ENCODE measurements at regions not wholly inside any gene's neighbourhood (a gene's known extent, or its start where the extent isn't known, plus 50 kb on each side); places are given as distances from the start of the nearest gene placed in this dataset.

DNA sequence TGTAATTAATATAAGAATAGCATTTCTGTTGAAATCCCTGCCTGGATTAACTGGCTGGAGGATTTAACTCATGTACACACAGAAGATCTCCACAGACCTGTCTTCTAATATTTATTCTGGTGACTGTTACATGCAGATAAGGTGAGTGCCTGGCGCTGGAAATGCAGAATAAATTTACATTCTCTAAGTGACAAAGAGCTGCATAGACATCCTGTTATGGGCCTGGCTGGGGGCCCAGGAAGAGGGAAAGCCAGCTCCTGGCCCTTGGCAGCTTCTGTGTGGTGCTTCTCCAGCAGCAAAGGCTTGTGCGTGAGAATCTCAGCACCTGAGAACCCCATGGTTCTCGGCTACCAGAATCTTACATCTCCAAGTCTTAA, 446.6 kb downstream of the PTPRU start:
- no peak for TF ChIP-seq TAF1 (IDR thresholded peaks at IDR 0.05; ENCODE audit: borderline replicate concordance, insufficient read depth, low read length)
- TF ChIP-seq SIN3A (IDR thresholded peaks at IDR 0.05; ENCODE audit: borderline replicate concordance, insufficient read depth, low read length), result no peak
- TF ChIP-seq POLR2AphosphoS5 (IDR thresholded peaks at IDR 0.05; ENCODE audit: low read depth, low read length), result no peak
- no peak for TF ChIP-seq REST (IDR thresholded peaks at IDR 0.05; ENCODE audit: insufficient read depth in 1 of 2, low read depth in 2 of 2, low read length in 2 of 2)
- no peak for TF ChIP-seq FOXP2 (optimal IDR thresholded peaks at IDR 0.05; ENCODE audit: borderline replicate concordance, extremely low read depth, extremely low read length, insufficient read depth)

- TF ChIP-seq REST (IDR thresholded peaks at IDR 0.05; ENCODE audit: insufficient read depth in 1 of 2, low read depth in 2 of 2, low read length in 2 of 2) (no peak), SIN3A (IDR thresholded peaks at IDR 0.05; ENCODE audit: borderline replicate concordance, insufficient read depth, low read length) (no peak), FOXP2 (optimal IDR thresholded peaks at IDR 0.05; ENCODE audit: borderline replicate concordance, extremely low read depth, extremely low read length, insufficient read depth) (no peak), POLR2AphosphoS5 (IDR thresholded peaks at IDR 0.05; ENCODE audit: low read depth, low read length) (no peak), TAF1 (IDR thresholded peaks at IDR 0.05; ENCODE audit: borderline replicate concordance, insufficient read depth, low read length) (no peak)
Measured at GRCh38 chr1:29682171-29682918, 446.0 kb downstream of the PTPRU start.

DNA sequence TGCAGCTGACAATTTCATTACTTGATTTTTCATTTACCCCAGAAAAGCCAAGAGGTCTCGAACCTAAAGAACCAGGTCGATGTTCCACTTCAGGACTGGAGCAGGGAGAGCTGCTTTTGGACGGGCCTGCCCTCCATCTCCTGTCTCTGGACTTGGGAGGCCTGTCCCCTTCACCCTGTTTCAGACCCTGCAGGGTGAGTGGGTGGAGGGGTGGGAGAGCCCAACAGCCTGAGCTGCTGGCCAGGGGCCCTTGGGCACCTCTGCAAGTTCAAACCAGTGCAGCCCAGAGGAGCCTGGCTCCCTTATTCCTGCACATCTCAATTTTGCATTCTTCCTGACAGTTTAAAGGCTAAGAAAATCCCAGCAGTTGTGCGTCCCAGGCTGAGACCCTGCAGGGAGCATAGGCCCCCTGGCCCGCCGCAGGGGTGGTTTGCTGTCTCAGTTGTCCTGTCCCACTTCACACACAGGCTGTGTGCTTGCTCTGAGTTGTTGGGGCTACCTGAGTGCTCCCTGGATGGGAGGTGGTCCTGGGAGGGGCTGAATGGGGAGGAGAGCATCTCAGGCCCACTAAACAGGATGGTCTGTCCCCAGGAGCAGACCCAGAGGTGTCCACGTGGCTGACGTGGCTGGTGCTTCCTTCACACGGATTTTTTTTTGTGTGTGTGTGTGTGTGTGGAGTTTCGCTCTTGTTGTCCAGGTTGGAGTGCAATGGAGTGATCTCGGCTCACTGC, 443.7 kb downstream of the PTPRU start:
- TF ChIP-seq POLR2AphosphoS5 (IDR thresholded peaks at IDR 0.05; ENCODE audit: low read depth, low read length) (no peak), SIN3A (IDR thresholded peaks at IDR 0.05; ENCODE audit: borderline replicate concordance, insufficient read depth, low read length) (no peak), REST (IDR thresholded peaks at IDR 0.05; ENCODE audit: insufficient read depth in 1 of 2, low read depth in 2 of 2, low read length in 2 of 2) (no peak), FOXP2 (optimal IDR thresholded peaks at IDR 0.05; ENCODE audit: borderline replicate concordance, extremely low read depth, extremely low read length, insufficient read depth) (no peak), TAF1 (IDR thresholded peaks at IDR 0.05; ENCODE audit: borderline replicate concordance, insufficient read depth, low read length) (no peak)

GRCh38 chr1:29679316-29679715, 443.0 kb downstream of the PTPRU start:
- TF ChIP-seq POLR2AphosphoS5 (IDR thresholded peaks at IDR 0.05; ENCODE audit: low read depth, low read length) (no peak), REST (IDR thresholded peaks at IDR 0.05; ENCODE audit: insufficient read depth in 1 of 2, low read depth in 2 of 2, low read length in 2 of 2) (no peak), TAF1 (IDR thresholded peaks at IDR 0.05; ENCODE audit: borderline replicate concordance, insufficient read depth, low read length) (no peak), FOXP2 (optimal IDR thresholded peaks at IDR 0.05; ENCODE audit: borderline replicate concordance, extremely low read depth, extremely low read length, insufficient read depth) (no peak), SIN3A (IDR thresholded peaks at IDR 0.05; ENCODE audit: borderline replicate concordance, insufficient read depth, low read length) (no peak)

Measured in PFSK-1 (cell line).